Putamen (tissue), 1 donor: ENCODE measurements at regions not wholly inside any gene's neighbourhood (a gene's known extent, or its start where the extent isn't known, plus 50 kb on each side); places are given as distances from the start of the nearest gene placed in this dataset.
"Not testable (repeated sequence)": the region's sequence is repeated elsewhere in the genome, so short reads cannot be mapped to it uniquely, and the experiment has no call there.

ENCODE experiments used
- DNase-seq: peaks from one replicate; pipeline ENCODE4 v3.0.0-alpha.2; 2016; ENCODE audit warnings: low spot score

DNA sequence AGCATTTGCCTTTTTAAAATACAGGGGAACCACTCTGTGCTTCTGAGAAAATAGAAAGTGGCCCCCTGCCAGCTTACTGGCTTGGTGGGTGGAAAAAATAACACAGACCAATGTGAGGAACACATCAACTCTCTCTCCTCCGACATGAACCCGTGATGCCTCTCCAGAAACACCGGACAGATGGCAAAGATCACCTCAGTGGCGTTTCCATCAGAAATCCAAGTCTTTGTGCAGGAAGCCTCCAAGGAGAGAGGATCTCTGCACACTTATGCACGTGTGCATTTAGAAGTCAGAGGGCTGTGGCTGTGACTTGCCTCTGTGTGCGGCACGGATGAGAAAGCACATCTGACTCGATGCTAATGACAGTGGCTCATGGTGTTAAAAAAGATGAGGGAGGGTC, 112.3 kb upstream of the KLF12 start:
- DNase-seq, result no peak

- no peak for DNase-seq
These were observed 109.7 kb upstream of the KLF12 start for GRCh38 chr13:74243637-74244526.

- not testable (repeated sequence) for DNase-seq
These were observed 107.1 kb upstream of the KLF12 start for GRCh38 chr13:74241343-74241742.

DNA sequence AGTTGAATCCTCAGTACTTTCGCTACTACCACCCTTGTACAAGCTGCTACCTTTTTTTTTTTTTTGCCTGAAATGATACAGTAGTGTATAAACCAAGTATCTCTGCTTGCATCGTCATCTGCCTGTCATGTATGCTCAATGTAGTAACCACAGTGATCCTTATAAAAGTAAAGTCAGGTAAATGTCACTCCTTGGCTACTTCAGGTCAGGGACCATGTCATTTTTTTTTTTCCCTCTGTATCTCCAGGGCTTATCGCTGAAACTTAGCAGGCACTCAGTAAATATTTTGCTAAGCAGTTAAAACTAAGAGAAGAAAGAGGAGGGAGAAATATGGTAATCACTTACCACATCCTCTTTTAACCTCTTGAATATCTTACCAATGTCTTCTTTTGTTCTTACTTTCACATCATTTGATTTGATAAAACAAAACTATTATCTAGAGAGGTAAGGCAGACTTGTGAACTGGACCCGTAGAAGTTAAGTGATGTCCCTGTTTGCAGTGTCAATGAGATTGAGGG, 96.8 kb upstream of the KLF12 start:
- no peak for DNase-seq

GRCh38 chr13:74229242-74229641, 95.0 kb upstream of the KLF12 start:
- DNase-seq, result no peak

DNA sequence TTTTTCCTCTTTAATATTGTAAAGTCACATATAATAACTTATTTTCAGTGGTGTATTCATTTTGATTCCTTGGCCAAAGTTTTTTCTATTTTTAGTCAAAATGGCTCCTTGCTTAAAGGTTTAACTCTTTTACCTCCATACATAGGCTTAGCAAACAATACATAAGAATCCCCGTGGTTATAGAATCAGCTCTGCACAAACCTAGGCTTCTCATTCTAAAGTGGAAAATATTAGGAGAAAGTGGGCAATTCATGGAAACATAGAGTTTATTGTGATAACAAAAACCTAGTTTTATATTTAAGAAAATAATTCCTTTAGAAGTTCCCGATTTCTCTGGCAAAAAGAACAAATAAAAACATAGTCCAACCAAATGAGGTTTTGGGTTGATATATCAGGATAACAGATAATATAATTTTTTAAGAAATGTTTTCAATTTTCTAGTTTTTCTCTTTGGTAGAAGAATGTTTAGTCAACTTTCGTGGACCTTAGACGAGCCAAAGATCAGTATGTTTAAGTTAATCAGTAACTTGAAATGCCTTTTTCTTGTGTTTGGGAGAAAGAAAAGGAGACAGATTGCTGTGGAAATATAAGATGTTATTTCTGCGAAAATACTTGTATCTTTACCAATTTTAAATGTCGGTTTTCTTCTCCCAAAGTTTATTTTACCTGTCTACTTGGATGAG, 93.4 kb upstream of the KLF12 start:
- DNase-seq, result no peak

GRCh38 chr13:74226791-74227475, 92.7 kb upstream of the KLF12 start:
- DNase-seq, result no peak

DNA sequence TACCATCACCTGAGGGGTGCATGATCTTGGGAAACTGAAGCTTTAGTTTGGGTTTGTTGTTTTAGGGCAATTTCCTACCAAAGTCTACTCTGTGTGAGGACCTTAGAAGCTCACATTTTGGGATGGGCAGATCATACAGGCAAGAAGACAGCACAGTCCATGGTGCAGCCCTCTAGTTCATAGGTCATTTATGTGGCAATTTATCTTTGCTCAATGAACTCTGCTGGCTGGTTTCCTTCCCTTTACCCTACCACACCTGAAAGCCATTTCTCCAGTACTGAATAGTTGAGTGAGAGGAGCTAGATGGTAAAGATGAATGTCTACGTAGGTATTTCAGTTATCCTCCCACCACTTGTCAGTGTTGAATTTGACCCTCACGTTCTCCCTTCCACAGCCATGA, 87.5 kb upstream of the KLF12 start:
- no peak for DNase-seq

GRCh38 chr13:74219566-74219965, 85.4 kb upstream of the KLF12 start:
- DNase-seq, result no peak

DNA sequence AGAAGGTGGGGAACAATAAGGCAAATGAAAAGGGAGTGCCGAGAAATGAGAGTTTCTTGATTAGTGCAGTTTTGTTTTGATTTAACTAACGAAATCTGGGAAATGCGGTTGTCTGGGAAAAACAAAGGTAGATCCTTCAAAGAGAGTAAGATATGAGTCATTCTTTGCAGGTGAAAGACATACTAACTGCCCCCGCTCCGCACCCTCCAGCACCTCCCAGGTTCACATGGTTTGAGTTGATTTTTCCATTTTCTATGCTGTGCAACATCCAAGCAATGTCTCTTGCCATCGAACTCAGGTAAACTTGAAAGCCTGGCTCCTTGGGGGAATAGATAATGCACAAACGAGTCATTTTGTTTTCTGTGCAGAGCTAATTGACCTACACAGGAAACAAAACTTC, 84.1 kb upstream of the KLF12 start:
- no peak for DNase-seq

GRCh38 chr13:74217811-74218210, 83.6 kb upstream of the KLF12 start:
- no peak for DNase-seq

DNA sequence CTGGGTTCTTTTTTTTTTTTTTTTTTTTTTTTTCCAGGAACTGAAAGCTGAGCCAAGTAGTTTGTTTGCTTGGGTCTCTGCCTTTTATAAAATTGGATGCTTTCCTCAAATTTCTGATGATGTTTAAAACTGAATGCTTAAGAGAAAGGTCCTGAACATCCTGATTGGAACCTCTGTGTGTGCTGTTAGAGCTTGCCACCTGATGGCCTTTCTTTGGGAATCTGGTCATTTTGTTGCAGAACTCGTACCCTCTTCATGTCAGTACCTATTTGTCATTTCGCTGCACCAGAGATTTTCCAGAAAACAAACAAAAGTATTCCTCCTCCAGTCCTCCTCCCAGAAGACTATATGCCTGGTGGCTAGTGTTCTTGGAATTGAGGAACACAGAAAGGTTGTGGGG, 81.2 kb upstream of the KLF12 start:
- DNase-seq, result no peak

GRCh38 chr13:74214321-74214720, 80.1 kb upstream of the KLF12 start:
- no peak for DNase-seq

GRCh38 chr13:74210693-74211393, 76.6 kb upstream of the KLF12 start:
- DNase-seq, result no peak

DNA sequence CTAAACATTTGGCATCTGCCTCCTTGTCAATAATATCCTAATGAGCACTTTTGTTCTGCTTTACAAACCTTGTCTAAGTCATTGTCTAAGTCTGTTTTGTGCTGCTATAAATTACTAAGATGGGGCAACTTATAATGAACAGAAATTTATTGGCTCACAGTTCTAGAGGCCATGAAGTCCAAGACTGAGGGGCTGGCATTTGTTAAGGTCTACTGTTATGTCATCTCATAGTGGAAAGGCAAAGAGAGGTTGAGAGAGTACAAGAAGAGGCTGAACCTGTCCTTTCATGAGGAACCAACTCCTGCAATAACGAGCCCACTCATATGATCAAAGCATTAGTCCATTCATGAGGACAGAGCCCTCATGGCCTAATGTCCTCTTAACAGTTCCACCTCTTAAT, 72.7 kb upstream of the KLF12 start:
- no peak for DNase-seq

DNA sequence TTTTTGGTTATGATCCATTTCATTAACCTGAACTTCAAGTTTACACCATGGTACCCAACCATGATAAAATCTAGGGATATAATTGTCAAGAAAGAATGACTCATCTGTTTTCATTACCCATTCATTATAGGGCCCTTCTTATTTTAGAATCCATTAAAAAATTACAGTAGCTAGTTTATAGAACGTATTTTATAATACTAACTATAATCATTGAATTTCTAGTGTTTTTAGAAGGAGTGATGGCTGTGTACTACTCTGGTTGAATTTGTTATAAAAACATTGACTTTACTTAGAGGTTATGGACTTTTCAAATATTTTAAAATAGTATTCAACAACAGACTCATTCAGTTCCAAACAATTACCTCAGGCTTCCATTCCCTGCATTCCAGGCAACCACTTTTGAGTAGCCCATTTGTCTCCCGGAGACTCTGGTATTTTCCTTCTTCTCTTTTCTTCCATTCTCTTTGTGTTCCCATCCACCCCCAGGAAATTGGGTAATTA, 71.9 kb upstream of the KLF12 start:
- no peak for DNase-seq

GRCh38 chr13:74205313-74205690, 71.1 kb upstream of the KLF12 start:
- no peak for DNase-seq

DNA sequence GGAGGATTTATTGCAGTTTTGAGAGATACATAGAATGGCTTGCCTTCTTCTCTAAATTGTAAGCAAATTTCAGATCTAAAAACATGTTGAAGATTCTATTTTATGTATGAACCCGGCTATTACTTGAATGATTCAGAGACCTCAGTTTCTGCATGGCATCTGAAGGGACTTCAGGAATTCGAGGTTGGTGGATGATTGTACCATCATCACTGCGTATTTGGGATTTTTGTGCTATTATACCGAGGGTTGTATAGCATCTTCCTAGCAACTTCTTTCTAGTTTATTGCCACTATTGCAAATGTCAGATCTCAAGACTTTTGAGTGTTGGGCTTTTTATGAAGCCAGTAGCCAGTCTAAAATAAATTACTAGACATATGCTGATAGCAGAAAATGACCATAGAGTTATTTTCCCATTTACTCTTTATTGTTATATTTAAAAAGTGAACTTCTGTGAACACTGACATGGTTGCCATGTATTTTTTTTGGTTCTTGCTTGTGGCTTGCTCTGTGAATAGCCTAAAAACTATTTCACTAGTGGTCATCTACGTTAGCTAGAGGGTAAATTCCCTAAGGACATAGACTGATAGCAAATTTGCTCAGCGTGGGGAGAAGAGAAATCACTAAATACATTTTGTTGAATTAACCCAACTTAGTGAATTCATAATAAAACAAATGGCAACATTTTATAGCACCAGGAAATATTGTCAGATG, 70.6 kb upstream of the KLF12 start:
- DNase-seq, result no peak

DNA sequence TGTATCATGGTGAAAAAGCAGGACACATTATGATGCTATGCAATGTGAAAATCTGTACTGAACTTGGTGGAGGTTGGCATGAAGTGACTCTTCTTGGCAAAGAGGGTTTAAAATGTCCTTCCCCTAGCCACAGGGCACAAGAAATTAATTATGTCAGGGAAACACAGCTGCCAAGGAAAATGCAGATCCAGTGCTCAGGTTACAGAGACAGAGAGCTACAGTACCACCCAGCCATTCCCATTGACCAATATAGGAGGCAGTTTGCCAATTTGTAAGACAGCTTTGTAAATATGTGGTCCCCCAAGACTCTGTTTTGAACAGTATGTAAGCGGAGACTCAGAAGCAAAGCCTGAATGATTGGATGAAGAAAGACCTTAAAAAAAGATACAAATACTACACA, 69.4 kb upstream of the KLF12 start:
- DNase-seq, result no peak

- DNase-seq, result no peak
These were observed 68.1 kb upstream of the KLF12 start for GRCh38 chr13:74202129-74202813.

DNA sequence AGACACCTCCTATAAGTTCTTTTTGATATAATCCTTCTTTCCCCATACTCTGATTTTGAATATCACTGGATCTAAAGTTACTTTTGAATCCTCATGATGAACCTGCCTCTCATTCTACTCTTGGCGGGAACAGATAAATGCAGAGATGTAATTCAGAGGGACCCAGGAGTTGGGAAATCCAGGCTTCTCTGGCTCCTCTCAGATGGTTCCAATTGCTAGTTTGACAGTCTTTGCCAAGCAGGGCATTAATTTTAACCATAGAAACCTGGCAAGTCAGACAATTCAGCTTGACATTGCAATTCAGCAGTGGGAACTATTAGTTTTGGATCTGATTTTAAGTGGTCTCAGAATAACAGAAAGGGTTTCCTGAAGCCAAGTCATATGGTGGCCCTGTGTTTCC, 67.3 kb upstream of the KLF12 start:
- no peak for DNase-seq
